ELF-1 (cell line): ENCODE measurements at regions not wholly inside any gene's neighbourhood (a gene's known extent, or its start where the extent isn't known, plus 50 kb on each side); places are given as distances from the start of the nearest gene placed in this dataset.
"Not testable (repeated sequence)": the region's sequence is repeated elsewhere in the genome, so short reads cannot be mapped to it uniquely, and the experiment has no call there.

Experiments
- DNase-seq: peaks from one replicate; pipeline ENCODE4 v3.0.0-alpha.2; 2016; ENCODE audit warnings: low read depth, low spot score

DNA sequence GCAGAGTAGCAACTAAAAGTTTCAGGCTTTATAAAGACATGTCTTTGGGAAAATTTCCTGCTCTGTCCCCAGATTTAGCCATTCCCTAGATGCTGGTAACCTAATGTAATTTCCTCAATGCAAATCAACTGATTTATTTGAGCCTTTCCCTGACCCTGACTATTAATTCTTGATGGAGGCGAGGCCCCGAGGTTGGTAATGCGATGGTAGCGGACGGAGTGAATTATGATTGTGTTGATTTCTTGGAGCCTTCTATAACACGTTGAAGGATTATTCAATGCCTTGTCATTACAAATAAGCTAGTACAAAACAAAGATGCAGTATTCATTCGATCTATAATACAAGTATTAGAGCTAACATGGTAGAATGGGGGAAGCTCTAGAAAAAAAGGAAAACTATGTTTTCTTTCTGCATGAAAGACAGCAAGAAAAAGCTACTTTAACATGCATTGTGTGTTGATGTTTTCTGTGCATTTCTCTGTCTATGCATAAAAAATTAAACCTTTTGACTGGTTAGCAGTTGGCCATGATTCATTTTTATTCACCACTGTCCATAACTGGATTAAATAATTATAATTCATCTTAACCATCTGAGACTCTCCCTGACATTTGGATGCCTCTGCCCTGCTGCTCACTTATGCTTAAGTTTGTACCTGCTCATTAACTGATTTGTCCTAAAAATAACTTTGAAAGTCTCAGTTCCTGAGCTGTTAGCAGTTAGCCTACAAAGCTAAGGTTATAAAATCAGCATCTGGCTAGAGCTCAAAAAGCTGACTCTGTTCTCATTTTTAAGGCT, 490.2 kb upstream of the NUDT12 start:
- DNase-seq: no peak

DNA sequence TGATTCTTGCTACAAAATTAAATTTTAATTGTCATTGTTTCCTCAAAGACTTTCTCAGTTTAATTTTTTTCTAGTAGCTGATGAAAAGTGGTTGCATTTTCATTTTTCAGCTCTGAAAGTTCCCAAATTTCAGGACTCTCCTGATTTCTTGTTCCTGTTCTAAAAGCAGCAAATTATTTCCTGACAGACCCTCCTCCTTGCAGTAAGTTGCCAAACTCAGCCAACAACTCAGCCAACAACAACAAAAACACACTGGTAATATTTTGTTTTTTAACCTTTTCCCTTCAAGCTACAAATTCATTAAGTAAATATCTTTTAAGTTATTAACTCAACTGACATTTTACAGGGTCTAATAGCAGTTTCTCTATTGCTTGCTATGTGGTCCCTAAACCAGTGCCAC, 487.8 kb upstream of the NUDT12 start:
- no peak for DNase-seq

DNA sequence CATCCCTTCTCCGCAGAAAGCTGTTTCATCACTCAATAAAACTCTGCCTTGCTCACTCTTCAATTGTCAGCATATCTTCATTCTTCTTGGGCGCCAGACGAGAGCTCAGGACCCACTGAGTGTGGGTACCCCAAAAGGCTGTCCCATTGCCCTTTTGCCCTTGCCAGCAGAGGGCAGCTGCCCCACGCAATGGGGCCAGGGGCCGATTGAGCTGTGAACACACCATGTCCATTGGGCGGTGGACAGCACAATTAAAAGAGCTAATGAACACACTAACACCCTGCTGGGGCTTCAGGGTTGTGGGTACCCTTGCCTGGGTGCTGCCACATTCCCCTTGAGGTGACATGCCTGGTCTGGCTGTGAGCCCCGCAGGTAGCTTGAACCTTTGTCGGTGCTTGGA, 487.2 kb upstream of the NUDT12 start:
- no peak for DNase-seq

DNA sequence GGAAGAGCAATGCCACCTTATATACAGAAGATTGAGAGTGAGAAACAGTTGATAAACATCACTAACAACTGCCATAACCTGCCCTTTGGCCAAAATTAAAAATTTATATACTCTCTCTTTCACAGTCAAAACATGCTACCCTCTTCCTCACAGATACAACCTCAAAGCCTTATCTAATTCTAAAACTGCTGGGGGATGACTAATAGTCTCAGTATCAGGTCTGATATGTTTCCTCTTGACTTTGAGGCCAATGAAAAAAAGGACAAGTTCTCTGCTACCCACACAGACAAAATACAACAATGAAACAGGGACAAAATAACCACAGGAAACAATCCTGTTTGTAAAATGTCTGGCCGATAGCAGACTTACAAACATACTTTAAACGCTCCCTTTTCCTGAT, 485.6 kb upstream of the NUDT12 start:
- no peak for DNase-seq

DNA sequence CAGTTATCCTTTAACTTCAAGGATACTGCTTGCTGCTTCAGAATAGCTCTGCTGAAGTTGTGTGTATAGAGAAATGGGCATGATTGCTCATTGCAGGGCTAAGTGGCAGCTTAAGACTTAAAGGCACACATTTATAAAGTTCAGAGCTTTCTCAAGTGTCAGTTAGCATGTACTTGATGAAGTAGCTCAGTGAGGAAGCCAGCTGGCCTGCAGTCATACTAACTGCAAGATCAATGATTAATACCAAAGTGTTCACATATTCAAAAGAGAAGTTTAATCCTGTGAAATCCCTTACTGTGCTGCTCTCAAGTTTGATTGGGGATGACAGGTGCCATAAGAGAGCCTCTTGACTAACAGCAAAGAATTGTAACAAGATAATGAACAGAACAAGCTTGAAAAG, 483.4 kb upstream of the NUDT12 start:
- no peak for DNase-seq

DNA sequence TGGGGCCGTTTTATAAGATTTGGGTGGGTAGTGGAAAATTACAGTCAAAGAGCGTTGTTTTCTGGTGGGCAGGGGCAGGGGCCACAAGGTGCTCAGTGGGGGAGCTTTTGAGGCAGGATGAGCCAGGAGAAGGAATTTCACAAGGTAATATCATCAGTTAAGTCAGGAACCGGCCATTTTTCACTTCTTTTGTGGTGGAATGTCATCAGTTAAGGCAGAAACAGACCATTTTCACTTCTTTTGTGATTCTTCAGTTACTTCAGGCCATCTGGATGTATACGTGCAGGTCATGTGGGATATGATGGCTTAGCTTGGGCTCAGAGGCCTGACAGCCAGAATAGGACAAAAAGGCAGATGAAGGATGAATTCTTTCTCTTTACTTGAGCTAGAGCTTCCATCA, 477.3 kb upstream of the NUDT12 start:
- DNase-seq: not testable (repeated sequence)

DNA sequence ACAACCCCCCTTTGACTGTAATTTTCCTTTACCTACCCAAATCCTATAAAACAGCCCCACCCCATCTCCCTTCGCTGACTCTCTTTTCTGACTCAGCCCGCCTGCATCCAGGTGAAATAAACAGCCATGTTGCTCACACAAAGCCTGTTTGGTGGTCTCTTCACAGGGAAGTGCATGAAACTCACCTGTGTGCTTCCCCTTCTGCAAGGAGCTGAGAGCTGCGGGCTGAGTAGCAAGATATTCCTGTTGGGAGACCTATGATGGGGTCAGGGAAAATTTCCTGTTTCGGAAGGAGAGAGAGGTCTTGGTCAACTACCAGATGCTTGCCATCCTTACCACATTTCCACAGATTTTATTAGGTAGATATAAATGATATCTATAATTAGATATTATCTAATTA, 474.5 kb upstream of the NUDT12 start:
- DNase-seq: not testable (repeated sequence)

DNA sequence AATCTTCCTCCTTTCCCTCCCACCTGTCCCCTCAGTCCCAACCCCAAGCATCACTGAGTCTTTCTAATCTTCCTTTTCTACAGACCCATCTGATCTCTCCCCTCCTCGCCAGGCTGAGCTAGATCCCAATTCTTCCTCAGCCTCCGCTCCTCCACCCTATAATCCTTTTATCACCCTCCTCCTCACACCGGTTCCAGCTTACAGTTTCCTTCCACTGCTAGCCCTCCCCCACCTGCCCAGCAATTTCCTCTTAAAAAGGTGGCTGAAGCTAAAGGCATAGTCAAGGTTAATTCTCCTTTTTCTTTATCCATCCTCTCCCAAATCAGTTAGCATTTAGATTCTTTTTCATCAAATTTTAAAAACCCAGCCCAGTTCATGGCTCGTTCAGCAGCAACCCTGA, 470.6 kb upstream of the NUDT12 start:
- not testable (repeated sequence) for DNase-seq

DNA sequence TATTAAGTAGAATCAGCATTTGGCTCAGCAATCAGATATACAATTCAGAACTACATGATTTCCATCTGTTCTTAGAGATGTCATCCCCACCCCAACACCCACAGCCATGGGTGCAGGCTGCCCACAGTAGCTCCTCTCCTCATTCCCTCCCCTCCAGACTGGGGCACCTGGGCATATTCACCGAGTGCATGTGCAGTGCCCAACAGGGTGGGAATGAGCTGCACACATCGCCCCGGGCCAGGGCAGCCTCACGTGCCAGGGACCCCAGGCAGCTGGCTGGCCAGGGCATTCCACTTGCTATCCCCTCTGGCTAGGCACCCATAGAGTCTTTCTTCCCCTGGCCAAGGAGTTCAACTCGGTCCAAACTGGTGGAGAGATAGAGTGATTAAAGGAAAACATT, 461.9 kb upstream of the NUDT12 start:
- DNase-seq: no peak

DNA sequence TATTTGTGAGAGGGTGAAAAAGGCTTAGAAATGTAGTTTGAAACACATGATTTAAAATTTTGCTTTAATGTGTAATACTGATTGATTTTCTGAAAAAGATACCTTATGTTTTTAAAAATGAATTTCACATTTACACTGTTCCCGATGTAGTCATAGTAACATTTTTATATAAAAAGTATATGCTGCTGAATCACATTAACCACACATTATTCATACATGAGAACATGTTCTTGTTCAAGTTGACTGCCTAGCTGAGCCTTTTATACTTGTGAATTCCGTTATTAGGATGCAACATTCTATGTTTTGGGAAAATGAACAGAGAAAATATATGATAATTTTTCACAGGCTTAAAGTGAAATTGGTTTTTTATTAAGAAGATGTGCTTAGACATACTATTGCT, 461.1 kb upstream of the NUDT12 start:
- no peak for DNase-seq

DNA sequence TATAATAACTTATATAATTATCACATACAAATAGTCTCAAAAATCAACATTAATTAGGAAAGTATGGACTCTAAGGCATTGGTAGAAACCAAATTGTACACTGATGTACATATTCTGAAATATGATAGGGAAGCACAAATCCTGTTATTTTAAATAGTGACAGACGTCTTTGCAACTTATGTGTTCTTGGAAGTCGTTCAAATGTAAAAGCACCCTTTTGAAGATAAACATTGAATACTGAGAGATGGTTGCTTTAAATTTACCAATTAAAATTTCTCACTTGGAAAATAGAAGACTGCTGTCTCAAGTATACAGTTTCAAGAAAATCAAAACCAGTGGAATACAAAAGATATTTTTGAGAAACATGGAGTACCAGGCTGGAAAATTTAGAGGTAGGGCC, 457.4 kb upstream of the NUDT12 start:
- no peak for DNase-seq

DNA sequence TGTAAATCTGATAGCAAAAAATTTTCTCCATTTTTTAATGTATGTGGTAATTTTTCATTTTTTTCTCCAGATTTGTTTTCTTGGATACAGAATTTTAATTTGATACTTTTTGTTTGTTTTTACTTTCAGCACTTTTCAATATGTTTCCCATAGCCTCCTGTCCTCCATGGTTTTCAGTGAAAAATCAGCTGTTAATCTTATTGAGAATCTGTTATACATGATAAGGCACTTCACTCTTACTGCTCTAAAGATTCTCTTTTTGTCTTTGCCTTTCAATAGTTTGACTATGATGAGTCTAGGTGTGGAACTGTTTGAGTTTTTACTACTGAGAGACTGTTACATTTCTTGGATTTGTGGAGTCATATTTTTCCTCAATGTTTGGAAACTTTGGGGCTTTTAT, 455.7 kb upstream of the NUDT12 start:
- DNase-seq: no peak

DNA sequence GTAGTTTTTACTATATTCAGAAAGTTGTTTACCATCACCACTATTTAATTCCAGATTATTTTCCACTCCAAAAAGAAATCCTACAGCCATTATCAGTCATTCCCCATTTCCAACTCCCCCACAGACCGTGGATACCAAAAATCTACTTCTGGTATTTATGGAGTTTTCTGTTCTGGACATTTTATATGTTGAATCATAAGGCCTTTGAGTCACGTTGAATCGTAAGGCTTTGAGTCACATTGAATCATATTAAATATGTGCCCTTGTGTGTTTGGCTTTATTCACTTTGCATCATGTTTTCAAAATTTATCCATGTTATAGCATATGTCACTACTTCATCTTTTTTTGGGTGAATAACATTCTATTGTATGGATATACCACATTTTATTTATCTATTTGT, 454.1 kb upstream of the NUDT12 start:
- no peak for DNase-seq

DNA sequence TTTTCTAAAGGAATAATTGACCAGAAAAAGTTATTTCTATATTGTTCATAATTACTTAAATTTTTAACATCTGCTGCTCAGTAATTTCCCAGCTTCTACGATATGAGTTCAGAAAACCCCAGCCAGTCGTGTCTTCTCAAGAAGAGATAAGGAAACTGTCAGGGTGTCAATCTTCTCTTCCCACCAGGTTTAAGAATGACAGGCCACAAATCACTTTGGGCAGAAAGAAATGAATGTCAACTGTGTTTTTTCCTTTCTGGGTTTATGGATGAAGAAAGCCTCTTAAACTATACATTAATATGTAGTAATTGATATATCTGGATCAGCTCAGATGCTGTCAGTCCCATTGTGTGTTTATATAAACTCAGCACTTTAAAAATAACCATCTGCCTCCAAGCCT, 453.2 kb upstream of the NUDT12 start:
- no peak for DNase-seq

DNA sequence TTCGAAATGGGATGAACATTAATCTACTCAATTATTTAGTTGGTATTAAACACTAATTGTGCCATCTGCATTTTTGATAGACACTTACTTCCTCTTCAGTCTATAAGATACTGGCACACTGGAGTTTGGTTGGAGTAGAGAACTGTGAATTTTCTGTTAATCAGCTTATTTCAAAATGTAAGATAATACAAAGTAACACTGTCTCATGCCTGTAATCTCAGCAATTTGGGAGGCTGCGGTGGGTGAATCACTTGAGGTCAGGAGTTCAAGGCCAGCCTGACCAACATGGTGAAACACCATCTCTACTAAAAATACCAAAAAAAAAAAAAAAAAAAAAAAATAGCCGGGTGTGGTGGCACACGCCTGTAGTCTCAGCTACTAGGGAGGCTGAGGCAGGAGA, 440.2 kb upstream of the NUDT12 start:
- DNase-seq: not testable (repeated sequence)

DNA sequence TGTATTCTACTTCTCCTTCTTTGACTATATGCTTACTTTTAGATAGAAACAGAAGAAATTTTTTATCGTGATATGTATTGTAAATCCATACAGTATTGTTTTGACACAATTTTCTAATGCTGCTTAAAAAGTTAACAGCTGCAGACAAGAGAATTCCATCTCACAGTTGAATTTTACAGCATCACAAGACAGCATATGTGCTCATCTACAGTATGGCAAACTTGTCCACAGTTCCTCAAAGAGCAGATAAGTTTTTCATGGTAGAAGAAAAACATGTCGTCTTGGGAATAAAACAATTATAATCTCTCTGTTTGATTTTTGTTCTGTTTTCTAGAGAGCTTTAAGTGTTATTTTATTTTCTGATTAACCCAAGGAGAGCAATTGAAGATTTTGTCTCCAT, 438.5 kb upstream of the NUDT12 start:
- DNase-seq: no peak

DNA sequence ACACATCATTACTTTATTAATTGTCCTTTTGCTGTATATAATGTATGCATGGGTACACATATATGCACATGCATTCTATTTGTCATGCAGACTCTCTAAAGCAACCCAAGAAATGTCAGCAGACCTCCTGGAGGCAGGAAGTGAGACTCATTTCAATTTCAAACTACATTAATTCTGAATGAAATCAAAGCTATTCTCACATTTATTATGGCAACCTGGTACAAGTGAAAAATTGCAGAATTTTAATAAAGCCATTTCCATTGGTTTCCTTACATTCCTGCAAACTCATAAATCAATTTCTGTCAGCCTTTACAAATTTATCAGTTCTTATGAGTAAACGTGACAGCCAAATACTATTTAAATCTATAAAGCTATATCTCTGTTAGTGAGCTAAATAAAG, 430.4 kb upstream of the NUDT12 start:
- DNase-seq: no peak

DNA sequence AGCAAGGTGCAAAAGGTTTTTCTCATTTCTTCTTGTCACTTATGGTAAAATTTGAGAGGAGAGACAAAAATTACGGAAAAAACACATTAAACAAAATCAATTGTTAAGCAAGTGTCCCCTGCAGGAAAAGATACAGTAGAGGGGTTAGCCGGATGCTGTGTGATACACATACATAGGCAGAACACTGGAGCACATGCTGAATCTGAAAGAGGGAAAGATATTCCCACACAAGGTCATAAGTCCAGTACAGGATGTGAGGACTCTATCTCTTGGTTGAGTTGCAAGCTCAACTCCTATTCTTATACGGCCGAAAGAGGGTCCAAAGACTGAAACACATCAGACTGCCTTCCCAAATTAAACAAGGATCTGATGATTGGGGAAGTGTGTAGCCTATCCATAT, 427.5 kb upstream of the NUDT12 start:
- no peak for DNase-seq

DNA sequence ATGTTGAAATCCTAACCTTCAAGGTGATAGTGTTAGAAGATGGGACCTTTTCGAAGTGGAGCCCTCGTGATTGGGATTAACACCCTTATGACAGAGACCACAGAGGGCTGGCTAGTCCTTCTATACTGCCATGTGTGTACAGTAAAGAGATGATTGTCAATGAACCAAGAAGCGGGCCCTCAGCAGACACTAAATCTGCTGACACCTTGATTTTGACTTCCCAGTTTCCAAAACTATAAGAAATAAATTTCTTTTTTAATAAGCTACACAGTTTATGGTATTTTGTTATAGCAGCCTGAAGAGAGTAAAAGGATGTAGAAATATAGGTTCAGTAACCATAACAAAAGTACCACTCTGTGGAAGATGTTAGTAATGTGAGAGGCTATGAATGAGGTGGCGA, 419.0 kb upstream of the NUDT12 start:
- DNase-seq: no peak

DNA sequence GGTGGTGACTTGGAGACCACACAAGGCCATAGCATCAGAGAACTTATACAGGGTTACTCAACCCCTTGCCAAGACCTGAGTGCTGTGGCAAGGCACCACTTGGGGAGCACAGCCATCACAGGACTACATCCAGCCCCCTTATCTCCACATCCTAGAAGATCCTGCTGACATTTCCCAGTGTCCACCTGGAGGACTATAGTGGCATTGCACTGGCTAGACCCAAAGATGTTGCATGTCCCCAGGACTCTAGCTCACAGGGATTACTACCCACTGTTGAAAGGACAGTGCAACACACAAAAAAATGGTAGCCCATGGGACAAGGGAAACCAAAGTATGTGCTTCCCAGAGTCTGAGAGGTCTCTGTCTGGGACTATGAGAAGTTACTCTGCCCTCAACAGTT, 411.1 kb upstream of the NUDT12 start:
- DNase-seq: peak; percentile 3

DNA sequence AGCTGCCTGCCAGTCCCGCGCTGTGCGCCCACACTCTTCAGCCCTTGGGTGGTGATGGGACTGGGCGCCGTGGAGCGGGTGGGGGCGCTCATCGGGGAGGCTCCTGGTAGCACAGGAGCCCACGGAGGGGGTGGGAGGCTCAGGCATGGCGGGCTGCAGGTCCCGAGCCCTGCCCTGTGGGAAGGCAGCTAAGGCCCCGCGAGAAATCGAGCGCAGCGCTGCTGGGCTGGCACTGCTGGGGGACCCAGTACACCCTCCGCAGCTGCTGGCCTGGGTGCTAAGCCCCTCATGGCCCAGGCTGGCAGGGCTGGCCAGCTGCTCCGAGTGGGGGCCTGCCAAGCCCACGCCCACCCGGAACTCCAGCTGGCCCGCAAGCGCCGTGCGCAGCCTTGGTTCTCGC, 403.7 kb upstream of the NUDT12 start:
- DNase-seq: not testable (repeated sequence)

DNA sequence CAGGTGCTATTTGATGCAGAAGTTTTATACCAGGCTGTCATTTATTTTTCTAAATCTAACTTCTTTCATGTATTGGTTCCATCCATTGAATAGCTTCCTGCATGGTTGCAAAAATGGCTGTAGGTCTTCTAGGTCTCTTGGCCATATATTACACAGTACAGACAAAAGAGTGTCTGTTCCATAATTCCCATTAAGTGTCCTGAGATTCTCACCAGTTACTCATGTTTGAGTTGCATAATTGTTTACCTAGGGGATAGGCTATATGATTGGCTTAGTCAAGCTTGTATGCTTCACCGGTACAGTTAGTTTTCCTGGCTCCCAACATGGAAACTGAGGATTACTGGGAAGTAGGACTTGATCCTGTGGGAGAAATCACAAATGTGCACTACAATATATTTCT, 399.4 kb upstream of the NUDT12 start:
- DNase-seq: no peak

DNA sequence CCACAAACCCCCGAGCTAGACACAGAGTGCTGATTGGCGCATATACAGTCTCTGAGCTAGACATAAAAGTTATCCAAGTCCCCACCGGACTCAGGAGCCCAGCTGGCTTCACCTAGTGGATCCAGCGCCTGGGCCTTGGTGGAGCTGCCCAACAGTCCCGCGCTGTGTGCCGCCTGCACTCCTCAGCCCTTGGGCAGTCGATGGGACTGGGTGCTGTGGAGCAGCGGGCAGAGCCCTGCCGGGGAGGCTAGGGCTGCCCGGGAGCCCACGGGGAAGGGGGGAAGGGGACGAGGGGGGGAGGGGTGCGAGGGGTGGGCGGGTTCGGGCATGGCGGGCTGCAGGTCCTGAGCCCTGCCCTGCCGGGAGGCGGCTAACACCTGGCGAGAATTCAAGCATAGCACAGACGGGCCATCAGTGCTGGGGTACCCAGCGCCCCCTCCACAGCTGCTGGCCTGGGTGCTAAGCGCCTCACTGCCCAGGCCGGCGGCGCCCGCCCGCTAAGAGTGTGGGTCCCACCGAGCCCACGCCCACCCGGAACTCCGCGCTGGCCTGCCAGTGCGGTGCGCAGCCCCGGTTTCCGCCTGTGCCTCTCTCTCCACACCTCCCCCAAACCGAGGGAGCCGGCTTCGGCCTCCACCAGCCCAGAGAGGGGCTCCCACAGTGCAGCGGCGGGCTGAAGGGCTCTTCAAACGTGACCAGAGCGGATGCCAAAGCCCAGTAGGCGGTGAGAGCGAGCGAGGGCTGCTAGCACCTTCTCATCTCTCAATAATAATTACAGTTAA, 391.2 kb upstream of the NUDT12 start:
- no peak for DNase-seq
